HG03521 (cell line): ENCODE measurements at regions not wholly inside any gene's neighbourhood (a gene's known extent, or its start where the extent isn't known, plus 50 kb on each side); places are given as distances from the start of the nearest gene placed in this dataset.

Experiments used
- ATAC-seq: cut with Tn5 transposase; IDR thresholded peaks from one replicate; pipeline ENCODE4 v1.9.1; 2021; ENCODE audit warnings: mild to moderate bottlenecking, moderate library complexity; ENCODE audit not compliant: unreplicated experiment

DNA sequence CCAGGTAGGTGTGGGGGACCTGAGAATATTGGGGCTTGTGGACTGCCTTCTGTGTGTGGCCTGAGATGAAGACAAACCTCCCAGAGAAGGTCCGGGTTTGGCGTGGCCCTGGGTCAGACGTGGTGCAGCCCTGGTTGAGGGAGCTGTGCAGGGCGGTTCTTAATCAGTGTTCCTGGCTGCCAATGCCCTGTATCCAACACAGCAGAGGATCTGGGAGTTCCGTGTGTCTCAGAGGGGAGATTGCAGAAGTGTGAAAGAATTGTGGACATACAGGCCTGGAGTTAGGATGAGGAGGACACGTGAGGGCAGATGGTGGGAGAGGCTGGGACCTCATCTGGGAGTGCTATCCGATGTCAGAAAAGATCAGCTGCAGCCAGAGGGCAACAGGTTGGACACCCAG, 102.0 kb upstream of the NECTIN1 start:
- no peak for ATAC-seq

DNA sequence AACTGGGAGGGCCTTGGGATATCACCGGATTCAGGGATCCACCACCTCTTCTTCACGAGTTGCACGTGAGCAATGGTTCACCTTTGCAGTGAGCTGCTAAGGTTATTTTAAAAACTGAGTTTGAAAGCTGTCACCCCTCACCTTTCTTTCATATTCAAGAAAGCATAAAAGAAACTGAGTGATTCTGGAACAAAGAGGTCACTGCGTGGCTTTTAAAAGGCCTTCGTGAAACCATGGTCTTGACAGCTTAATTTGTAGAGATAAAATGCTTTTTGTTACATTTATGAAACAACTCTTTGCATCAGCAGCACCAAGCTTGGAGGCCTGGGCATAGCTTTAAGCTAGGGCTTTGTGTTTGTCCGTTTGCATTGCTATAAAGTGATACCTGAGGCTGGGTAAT, 101.4 kb upstream of the NECTIN1 start:
- no peak for ATAC-seq

DNA sequence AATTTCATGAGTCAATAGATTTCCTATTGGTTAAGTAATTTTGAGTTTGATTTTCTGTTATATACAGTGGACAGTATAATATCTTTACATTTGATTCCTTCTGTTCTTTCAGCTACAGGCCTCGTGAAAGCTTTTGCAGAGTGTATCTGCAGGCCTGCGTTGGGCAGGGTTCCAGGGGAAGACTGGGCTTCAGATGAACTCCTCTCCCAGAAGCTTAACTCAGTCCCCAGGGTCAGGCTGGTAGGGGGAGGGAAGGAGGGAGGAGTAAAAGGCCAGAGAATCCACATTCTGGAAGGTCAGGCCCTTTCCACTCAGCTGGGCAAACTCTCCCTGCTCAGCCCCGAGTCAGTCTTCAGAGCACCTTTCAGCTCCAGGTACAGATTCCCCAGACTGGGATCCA, 100.4 kb upstream of the NECTIN1 start:
- ATAC-seq, result no peak

DNA sequence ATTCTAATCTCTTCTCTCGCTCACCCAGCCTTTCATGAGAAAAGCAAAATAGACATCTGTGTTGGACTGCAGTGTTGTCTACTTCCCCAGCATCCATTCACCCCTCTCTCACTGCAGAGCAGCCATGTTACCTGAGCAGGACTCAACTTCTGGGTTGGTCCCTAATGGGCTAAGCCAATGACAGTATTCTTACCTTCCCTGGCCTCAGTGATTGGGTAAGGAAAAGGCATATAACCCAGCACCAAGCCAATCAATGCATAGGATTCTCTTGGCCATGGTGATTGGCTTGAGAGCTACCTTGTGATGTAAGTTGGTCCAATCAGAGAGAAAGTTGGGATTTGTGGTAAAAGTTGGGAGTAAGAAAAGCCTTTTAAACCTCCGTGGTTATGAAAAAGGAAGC, 99.8 kb upstream of the NECTIN1 start:
- no peak for ATAC-seq

DNA sequence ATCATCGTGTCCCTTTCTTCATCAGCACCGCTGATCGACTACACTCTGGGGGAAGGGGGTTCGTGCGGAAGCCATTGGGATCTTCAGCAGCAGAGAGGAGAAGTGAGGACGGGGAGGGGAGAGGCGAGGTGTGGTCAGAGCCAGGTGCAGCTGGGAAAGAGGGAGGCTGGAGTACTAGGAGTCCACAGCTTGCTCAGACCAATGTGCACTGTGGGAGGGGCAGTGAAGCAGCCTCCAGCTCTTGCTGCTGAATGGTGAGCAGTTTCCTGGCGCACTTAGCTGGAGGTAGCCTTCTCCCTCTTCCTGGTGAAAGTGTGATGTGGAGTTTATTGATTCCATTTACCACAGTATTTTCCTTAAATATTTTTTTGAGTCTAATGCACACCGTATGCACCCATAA, 99.0 kb upstream of the NECTIN1 start:
- ATAC-seq, result no peak

DNA sequence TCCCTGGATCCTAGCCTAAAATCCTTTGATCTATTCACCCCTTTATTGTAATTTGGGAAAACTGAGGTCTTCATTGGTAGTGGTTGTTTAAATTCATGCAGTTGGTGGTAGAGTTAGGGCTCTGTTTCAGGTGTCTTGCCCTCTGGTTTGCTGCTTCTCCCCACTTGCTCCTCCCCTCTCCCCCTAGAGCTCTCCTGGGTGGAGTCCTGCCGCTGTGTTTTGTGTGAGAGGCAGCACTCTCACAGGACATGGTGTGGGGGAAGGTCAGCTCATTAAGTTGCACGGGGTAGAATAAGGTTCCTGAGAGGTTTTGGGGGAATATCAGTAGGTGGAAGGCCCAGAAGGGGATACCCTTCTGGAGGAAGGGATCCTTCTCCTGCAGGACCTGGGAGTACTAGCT, 98.1 kb upstream of the NECTIN1 start:
- ATAC-seq, result no peak

DNA sequence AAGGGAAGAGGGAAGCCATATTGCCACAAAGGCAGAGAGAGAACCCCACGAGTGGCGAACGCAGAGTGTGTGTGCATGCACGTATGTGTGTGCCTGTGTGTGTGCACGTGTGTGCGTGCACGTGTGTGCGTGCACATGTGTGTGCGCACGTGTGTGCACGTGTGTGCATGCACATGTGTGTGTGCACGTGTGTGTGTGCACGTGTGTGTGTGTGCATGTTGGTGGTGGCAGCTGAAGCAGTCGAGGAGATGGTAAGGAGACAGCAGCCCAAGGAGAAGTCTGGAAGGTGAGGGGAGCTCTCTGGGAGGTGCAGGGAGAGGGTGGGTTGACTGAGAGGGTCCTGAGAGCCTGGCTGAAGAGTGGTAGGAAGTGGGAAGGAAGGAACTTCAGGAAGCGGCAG, 94.1 kb upstream of the NECTIN1 start:
- ATAC-seq, result no peak

DNA sequence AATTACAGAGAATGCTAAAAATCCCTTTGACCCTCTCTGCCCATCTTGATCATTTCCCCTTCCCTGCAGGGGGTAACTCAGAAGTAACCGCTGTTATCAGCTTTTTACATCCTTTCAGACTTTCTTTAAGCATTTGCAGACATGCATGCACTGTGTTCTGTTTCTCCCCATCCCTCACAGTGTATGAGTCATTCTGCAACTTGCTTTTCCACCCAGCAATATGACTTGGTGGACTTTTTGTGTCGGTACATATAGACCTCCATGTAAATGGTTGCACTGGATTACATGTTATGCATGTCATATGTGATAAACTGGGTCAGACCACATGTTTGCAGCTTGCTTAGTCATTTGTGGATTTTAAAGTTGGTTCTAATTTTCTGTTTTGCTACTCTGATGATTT, 87.7 kb upstream of the NECTIN1 start:
- ATAC-seq, result no peak

DNA sequence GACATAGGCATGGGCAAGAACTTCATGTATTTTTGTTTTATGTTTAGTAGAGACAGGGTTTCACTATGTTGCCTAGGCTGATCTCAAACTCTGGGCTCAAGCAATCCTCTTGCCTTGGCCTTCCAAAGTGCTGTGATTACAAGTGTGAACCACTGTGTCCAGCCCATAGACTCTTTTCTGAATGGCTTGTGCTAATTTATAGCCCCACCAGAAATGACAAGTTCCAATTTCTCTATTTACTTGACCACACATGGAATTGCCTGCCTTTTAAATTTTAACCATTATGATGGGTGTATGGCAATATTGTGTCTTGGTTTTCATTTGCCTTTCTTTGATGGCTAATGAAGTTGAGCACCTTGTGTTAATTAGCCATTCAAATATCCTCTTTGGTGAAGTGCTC, 85.8 kb upstream of the NECTIN1 start:
- ATAC-seq, result no peak

DNA sequence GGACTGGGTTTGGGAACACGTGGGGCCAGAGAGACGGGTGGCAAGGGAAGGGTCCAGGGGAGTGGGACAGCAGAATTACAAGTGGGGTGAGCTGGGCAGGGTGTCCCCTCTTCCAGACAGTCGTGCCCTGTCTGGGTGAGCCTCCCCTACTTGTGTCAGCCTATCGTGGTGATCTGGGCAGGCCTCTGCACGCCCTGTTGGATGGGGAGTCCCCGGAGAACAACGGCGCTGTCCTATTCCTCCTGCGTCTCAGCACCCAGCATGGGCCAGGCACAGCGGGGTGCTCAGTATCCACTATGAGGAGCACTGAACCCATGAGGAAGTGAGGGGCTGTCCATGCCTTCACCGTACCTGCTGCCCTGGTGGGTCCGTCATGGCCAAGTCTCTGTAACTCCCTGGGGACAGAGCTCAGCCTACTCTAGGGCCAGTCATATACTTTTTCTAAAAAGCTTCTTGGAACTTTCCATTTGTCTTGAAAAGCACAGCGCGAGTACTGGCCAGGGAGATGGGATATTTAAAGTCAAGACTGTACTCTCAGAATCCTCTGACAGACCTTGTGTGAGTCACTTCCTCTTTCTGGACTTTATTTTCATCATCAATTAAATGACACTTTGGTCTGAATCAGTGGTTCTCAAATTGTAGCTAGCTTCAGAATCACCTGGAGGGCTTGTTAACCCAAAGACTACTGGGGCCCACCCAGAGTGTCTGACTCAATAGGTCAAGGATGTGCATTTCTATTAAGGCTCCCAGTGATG, 81.7 kb upstream of the NECTIN1 start:
- no peak for ATAC-seq

DNA sequence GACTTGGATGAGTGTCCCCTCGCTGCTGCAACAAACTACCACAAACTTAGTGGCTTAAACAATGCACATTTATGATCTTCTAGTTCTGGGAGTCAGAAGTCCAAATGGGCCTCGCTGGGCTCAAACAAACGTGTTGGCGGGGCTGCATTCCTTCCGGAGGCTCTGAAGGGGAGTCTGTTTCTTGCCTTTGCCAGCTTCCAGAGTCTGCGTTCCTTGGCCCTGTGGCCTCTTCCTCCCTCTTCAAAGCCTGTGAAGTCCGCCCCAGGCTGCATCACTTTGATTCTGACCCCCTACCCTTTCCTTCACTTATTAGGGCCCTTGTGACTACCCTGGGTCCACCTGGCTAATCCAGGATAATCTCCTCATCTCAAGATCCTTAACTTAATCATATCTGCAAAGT, 80.3 kb upstream of the NECTIN1 start:
- ATAC-seq, result no peak

DNA sequence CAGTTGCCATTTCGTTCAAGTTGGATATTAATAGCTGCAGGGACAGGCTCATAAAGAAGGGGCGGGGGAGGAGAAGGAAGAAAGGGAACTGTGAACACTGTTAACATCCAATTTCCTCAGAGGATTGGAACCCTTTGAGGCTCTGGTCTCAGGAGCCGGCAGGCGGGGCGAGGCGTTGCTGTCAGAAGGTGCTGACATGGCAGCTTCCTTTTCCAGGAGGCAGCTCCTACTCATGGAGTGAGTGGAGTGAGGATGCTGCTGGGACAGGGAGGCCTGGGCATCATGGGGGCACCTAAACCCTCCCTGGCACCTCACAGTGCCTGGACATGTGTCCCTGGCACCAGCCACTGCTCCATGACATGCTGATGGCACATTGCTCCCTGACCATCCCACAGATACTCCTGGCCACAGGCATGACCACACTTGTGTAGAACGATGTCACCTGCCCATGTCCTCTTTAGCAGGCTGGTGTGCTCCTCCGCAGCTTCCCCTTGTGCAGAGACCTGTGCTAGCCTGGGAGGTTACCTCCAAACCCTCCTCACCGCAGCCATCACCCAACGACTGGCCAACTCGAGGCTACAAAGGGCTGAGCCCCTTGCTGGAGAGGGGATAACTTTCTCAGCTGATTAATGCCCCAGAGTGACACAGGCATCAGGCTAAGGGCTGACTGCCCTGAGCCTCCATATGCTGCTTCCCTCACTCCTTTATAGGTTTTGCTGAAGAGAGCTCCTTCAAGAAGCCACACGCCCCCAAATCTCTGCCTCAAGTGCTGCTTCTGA, 79.6 kb upstream of the NECTIN1 start:
- no peak for ATAC-seq

DNA sequence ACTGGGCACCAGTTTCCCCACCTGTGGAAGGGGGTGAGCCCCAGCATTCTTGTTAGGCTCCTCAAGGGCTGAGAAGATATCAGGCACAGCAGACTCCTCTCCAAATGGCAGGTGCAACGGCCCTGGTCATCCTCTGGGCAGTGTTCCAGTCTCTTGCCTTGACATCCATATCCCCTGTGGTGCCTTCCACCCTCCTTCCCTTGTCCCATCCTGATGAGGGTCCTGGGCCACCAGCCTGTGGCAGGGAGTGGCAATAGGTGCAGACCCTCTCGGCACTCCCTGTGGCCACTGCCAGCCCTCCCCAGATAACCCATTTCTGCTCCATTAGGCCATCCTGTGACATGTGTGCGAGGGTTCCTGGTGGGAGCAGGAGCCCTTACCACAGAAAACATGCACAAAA, 78.8 kb upstream of the NECTIN1 start:
- no peak for ATAC-seq

DNA sequence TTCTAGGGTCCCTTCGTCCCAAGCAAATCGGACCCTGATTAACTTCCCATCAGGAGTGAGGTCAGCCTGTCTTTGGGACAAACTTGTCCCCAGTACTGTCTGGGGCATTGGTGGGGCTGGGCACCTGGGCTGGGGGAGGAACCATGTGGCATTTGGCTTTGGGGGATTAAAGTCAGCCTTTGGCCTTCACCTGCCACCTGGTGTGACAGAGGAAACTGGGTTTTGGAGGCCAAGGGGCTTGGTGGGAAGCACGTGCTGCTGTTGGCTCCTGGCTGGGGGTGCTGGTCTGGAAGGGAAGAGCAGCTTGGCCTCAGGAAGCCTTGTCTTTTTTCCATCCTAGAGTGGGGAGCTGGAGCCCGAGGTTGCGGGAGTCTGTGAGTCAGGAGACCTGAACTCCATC, 78.4 kb upstream of the NECTIN1 start:
- no peak for ATAC-seq

DNA sequence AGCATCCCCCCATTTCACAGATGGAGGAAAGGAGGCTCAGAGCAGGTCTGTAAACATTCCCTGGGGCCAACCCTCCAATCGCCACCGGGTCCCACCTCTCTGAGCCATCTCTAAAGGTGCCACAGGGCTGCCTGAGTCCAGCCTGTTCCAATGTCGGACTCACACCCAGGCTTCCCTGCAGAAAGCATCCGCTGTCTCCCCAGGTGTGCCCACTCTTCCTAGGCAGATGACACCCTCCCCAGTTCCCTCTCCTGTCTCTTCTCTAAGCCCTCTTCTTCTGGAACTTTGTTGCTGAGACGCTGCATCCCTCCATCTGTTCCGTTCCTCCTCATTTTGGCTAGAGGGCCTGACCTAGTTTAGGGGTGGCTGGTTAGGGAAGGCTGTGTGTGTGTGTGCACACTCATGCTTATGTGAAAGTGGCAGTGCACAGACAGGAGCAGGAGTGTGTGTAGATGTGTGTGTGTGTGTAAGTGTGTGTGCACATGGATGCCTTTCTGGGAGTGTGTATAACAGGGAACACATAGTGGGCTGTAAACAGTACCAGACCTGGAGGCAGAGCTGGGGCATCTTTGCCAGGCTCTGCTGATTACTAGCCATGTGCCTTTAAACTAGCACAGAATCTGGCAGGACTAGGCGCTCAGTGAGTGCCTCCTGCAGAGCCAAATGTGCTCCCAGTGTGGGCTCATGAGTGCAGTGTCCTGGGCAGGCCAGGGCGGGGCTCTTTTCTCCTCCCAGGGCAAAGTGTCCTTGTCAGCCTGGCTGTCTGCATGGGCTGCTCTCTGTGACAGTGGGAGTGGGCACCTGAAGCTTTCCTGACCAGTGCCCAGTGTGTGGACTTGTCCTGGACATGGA, 77.3 kb upstream of the NECTIN1 start:
- no peak for ATAC-seq

DNA sequence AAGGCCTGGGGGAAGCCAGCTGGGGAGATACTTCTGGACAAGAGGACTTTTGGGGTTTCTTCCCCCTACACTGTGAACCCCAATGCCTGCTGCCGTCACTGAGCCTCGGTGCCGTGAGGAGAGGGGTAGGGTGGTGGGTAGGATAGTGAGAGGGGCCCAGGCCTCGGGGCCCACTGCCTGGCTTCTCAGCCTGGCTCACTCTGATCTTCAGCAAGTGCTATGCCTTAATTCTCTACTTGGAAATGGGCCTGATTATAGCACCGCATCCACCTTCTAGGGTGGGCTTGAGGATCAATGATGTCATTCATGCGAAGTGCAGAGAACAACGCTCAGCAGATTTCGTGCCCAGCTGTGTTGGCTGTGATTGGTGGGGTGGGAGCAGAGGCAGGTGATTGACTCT, 76.7 kb upstream of the NECTIN1 start:
- no peak for ATAC-seq

DNA sequence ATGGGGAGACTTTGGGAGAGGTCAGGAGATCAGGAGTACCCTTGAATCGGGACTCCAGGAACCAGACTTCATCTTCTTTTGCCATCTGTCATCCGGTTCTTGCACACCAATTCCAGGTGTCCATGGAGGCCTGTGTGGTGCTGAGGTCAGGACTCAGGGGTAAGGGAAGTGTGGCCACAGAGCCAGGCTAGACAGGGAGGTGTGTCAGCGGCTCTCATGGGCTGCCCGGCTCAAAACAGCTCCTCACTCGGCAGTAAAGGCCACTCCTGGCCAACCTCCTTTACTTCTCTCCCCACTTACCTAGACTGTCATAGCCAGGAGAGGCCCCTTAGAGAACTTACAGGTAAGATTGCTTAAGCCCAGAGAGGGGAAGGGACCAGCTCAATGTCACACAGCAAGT, 75.7 kb upstream of the NECTIN1 start:
- no peak for ATAC-seq

DNA sequence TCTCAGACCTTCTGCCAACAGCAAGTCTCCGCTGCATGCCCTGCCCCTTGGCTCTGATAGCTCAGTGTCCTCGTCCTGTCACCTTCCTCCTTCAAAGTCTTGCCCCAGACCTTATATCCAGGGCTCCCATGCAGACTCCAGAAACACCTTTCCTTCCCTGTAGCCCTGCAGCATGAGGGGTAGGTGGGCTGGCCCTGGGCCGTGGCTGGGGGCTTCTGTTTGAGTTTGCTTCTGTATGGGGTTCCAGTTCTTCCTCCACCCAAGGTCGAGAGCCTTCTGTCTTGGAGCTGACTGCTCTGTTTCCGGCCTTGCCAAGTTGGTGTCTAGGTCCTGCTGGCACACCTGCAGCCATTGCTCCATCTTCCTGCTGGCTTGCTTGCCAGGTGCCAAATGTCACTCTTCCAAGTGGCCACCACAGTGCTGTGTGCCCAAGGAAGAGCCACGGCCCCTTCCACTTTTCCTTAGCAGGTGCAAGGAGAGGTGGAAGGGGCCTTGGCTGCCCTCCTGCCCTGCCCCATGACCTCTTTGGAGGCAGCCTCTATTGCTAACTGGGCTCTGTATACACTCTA, 74.8 kb upstream of the NECTIN1 start:
- no peak for ATAC-seq

DNA sequence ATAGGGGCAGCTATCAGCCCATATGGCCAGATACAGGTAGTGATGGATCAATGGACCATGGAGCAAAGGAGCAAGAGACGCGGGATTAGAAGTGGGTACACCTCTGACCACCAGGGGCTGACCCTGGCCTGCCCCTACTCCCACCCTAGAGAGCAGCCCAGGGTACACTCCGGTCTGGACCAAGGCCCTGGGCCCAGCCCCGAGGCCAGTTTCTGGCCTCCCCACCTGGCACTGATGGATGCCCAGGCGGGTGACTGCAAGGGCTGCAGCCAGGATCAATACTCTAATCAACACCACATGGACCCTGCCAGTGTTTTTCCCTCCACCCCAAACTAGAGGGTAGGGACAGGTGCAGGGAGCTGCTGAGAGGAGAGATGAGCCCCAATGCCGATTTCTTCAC, 74.1 kb upstream of the NECTIN1 start:
- ATAC-seq, result no peak

DNA sequence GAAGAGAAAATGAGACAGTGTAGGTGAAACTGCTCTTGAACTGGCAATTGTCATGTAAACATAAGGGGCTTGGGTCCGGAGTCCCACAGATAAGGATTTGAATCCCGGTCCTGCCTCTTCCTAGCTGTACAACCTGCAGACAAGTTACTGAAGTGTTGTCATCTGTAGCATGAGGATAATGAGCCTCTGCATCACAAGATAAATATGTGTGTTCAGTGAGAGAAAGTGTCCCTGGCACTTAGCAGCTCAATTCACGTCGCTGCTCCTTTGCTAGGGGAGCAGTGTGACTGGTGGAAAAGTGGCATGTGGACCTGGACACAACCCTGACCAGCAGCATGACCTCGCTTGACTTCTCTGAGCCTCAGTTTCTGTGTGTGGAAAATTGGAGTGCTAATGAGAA, 73.7 kb upstream of the NECTIN1 start:
- no peak for ATAC-seq

DNA sequence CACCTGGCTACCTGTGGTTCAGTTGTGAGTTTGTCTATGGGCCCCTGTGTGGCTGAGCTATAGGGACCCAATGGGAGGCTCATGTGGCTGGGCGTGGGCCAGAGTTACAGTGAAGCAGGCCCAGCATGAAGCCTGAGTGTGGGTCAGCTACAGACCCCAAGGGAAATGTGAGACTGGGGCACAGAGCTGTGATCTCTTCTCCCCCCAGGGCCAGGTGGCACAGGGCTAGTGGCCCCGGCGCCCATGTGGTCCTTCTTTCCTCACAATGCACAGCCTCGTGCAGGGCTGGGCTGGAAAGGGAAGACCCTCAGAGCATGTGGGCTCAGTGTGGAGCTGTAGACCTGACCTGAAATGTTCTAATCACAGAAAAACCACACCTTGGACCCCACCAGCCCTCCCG, 71.6 kb upstream of the NECTIN1 start:
- ATAC-seq, result no peak
